DMS 273 treated with DMSO at 0.1 percent for 48 hours (cell line): ENCODE measurements at regions not wholly inside any gene's neighbourhood (a gene's known extent, or its start where the extent isn't known, plus 50 kb on each side); places are given as distances from the start of the nearest gene placed in this dataset.

Experiments
- DNase-seq: peaks from one replicate; lab custom pipeline; 2025; lab: John Stamatoyannopoulos, UW

DNA sequence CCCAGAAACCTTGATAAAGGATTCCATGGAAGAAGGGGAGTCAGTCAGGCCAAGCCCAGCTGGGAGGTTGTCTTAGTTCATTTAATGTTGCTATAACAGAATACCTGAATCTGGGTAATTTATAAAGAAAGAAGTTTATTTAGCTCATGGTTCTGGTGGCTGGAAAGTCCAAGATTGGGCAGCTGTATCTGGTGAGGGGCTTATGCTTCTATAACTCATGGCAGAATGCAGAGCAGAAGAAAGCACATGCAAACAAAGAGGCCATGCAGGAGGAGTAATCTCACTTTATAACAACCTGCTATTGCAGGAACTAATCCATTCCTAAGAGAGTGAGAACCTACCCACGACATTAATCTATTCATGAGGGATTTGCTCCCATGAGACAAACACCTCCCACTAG, 54.2 kb upstream of the ANKRD1 start:
- no peak for DNase-seq

DNA sequence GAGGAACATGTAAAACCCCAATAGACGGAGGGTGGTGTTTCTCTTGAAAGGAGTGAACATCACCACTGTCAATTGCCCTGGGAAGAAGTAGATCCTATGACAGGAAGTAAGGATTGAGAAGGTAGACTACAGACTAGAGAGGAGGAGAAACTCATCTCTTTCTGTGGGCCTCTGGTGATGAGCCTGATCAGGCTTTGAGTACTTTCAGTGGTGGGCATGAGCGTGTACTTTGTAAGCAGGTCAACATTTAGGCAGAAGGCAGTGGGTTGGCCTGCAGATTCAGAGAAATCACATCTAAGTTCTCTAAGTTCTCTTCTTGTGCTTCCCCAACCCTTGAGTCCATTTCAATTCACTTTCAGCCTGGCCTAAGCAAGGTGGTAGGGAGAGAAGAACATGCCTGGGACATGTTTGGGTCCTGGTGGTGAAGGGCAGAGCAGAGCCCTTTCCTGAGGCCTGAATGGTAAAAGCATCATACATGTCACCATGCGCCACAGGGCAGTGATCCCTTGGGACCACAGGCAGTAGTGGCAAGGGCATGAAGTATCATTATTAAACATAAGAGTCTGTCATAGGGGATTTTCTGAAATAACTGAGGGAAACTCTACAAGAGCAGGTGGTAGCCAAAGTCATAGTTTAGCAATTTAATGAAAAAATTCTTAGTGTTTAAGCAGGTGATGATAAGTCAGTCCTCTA, 56.4 kb upstream of the ANKRD1 start:
- DNase-seq: no peak

DNA sequence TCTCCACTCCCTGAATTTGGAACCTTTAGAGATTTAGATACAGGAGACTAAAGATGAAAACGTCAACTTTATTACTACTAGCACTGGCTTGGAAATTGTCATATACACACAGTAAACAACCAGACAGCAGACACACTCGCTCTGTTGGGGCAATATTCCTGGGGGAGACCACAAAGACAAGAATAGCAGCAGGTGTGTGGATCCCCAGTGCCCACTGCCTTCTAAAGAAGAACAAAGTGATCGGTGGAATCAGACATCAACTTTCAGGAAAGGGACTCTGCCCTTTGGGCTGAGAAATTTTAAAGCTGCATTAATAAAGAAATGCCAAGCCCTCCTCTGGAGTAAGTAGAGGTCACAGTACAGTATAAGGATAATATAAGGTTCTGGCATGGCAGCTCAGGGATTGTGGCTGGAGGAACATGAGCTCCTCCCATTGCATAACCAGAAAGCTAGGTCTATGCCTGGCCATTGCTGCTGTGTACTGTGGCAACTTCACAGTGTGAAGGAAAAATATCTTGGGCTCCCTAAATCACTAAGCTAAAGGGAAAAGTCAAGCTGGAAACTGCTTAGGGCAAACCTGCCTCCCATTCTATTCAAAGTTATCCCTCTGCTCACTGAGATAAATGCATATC, 57.1 kb upstream of the ANKRD1 start:
- no peak for DNase-seq

DNA sequence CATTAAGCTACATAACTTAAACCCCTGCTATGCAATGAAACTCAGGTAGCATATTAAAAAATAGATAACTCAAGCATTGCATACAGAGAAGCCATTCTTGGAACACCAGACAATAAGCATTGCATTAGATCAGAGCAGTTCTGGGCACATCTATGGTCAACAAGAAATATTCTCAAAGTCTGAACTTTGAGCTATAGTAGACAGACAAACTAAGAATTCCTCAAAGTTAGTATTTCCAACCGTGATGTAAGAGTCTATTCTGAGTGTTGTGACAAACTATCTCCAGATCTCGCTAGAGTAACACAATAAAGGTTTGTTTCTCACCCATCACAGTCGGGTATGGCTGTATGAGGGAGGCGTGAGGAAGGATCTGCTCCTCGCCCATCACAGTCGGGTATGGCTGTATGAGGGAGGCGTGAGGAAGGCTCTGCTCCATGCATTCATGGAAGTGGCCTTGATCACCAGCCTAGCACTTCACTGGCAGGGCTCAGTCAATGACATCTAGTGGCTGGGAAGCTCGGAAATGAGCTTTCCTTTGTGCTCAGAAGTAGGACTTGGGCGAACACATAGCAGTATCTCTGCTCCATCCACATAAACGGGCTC, 61.6 kb upstream of the ANKRD1 start:
- DNase-seq: no peak

DNA sequence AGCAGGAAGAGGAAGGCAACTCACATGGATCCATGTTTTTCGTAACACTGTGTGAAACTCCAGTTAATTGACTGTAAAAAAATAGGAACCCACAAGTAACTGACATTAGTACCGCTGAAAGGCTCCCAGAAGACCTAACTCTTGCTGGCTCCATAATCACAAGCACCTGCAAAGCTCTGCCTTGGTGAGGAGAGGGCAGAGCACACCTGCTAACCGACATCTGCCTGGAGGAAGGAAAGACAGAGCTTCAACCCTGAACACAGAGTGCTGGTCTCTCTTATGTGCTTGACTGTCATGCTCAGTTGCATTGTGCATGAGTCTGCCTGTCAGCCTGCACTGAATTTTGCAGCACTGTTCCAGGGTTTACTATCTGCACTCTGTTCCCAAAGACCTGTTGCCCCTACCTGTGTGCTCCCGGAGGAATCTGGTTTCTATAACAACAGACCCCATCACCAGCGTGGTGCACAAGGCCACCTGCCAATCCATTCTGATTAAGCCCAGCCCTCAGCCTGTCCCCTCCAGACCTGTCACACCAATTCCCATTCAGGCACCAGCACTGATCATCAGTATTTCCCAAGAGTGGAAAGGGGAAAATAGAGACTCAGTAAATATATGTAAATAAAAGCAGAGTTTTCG, 63.1 kb upstream of the ANKRD1 start:
- DNase-seq: no peak

DNA sequence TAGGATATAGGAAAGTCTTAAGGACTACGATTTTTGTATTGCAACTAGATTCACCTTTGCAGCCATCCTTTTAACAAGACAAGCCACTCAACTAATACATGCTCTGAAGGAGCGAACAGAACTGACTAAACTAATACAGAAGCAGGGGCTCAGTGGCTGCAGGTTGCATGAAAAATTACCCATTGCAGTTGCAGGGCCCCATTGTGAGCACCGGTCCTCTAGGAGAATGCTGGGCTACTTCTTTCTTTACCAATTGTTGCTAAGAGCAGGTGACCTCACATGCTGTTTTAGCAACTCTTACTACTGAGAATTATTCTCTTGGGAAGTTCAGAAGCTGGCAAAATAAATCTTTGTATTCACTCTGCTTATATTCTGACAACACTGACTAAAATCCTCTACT, 64.0 kb upstream of the ANKRD1 start:
- no peak for DNase-seq

DNA sequence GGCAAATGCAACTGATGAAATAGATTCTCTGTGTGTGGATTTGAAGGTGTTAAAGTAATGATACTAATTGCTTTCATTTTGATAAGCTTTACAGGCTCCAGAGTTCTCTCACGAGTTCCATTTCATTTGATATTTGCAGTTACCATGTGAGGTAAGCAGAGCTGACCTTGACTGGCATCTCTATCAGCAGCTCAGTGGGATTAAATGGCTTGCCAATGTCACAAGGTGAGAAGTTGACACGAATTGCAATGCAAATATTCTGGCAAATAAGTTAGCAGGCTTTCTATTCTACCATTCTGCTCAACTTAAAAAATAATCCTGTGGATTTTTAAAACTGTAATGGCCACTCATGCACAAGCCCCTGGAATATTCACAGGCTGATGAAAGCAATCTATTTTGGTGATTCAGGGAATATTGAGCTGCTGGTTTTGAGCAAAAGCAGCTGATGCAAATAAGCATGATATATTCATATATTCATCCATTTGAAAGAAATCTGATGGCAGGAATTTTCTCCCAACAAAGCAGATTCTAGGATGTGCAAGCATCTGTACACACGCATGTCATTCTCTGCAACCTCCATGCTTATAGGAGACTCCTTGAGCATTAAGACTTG, 64.5 kb upstream of the ANKRD1 start:
- DNase-seq: no peak

DNA sequence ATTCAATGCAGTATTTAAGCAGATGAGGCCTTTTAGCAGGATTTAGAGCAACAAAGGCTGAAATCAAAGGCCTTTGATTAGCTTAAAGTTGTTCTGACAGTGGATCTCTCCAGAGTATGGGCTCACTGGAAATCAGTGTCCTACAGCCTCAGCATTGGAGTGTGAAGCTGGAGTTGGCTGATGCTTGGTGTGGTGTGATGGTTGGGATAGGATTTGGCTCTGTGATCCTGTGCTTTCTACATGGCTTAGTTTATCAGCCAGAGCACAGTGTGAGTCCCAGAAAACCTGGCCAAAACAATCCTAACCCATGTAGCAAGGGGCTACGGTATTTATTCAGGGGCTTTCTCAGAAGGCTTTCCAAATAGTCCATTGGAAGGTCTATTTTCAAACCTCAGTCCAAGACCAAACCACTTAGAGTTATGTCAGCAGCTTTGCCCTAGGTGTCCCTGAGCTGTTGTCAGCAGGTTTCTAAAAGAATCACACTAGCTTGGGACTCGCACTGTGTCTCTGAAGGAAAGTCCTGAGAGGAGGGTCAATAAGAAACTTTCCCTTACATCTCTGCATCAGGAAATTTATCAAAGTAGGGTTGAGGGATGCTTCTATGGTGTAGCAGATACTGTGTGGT, 65.4 kb upstream of the ANKRD1 start:
- DNase-seq: no peak

DNA sequence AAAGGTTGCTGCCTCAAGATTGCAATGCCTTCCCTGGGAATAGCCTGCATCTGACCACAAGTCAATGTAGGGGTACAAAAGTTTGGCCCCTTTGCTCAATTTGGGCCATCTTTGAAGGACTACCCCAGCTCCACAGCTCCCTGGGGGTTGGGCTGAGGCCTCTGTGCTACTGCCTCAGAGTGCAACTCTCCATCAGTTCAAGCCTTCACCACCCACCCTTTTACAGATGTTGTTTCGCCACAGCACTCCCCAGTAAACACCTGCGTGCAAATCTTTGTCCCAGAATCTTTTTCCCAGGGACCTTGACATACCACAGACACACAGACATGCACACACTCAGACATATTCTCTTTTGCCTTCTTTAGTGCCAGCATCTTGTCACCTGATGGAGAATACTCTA, 66.0 kb upstream of the ANKRD1 start:
- DNase-seq: no peak

DNA sequence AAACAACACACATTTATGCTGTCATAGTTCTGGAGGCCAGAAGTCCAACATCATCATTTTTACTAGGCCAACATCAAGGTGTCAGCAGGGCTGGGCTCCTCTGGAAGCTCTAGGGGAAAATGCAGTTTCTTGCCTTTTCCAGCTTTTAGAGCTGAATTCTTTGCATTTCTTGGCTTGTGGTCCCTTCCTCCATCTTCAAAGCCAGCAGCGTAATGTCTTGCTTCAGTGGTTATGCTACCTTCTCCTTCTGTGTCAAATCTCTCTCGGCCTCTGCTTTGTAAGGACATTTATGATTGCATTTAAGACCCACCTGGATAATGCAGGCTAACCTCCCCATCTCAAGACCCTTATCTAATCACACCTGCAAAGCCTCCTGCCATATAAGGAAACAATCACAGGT, 66.5 kb upstream of the ANKRD1 start:
- DNase-seq: no peak

DNA sequence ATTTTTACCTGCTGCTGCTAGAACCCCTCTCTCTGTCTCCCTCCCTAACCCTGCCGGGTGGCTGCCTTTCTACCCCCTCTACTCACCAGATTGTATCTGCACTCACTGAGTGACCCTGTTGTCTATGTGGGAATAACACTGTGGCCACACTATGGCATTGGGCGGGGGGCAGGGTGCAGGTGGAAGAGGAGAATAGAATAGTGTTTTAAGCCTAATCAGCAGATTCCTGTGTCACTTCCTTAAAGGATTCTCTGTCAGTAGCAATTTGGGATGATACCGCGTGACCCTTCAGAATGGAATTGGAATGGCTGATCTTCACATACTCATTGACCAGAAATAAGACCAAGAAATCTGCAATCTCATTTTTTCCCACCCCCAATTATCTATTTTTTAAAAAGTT, 67.1 kb upstream of the ANKRD1 start:
- no peak for DNase-seq

DNA sequence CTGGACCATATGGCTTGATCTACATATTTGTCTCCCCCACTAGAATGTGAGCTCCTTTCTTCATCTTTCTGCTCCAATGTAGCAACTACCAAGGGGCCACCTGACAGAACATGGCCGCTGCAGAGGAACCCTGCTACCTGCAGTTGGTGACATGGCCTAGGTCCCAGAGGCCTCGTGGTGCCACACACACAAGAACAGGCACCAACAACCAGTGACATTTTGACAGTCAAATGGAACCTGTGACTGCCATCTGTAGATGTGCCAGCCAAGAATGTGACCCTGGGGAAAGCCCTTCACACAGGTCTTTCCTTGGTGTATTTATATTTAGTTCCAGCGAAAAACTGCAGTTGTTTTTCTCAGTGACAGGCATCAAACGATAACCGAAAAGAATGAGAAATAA, 67.9 kb upstream of the ANKRD1 start:
- DNase-seq: no peak

DNA sequence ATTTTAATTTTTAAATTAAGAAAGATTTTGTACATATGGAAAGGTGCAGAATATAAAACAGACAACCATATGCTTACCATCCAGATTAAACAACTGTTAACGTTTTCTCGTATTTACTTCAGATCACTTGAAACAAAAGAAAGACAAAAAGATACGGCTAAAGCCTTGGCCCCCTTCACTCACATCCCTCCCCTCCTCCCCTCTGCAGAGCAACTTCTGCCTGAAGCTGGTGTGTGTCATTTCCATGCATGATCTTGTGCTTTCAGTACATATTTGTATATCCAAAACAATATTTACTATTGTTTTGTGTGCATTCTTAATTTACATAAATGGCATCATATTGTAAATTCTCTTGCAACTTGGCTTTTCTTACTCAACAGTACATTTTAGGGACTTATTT, 68.5 kb upstream of the ANKRD1 start:
- no peak for DNase-seq

DNA sequence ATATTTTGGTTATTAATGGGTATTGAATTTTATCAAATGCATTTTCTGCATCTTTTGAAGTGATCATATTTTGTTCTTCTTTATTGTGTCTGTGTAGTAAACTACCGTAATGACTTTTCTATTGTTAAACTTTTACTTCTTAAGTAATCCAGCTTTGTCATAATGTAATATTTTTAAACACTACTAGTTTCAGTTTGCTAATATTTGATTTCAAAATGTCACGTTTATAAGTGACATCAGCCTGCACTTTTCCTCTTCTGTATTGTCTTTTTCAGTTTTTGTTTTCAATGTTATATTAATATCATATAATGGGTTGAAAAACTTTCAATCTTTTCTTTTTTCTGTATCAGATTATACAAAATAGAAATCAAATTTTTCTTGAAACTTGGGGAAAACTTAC, 71.6 kb upstream of the ANKRD1 start:
- DNase-seq: no peak

DNA sequence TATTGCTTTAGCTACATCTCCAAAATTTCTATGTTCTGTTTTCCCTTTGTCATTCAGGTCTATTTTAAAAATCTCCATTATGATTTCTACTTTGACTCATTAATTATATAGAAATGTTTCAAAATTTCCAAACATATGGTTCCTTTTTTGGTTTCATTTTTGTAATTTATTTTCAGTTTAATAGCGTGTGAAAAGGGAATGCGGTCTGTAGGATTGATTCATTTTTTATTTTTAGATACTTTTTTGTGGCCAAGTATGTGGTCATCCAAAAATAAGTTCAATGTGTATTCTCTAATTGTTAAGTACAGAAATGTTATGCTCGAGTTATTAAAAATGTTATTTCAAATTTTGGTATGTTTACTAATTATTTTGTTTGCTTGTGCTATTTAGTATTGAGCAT, 72.5 kb upstream of the ANKRD1 start:
- no peak for DNase-seq

DNA sequence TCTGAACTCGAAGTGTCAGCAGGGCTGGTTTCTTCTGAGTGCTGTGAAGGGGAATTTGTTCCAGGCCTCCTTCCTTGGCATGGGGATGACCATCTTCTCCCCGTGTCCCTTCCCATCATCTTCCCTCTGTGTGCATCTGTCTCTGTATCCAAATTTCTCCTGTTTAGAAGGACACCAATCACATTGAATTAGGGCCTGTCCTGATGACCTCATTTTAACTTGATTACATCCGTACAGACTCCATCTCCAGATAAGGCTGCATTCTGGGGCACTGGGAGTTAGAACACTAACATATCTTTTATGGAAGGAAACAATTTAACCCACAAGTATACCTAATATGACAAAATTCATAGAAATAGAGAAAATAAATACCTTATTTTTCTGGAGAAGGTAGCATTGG, 76.8 kb upstream of the ANKRD1 start:
- DNase-seq: no peak

DNA sequence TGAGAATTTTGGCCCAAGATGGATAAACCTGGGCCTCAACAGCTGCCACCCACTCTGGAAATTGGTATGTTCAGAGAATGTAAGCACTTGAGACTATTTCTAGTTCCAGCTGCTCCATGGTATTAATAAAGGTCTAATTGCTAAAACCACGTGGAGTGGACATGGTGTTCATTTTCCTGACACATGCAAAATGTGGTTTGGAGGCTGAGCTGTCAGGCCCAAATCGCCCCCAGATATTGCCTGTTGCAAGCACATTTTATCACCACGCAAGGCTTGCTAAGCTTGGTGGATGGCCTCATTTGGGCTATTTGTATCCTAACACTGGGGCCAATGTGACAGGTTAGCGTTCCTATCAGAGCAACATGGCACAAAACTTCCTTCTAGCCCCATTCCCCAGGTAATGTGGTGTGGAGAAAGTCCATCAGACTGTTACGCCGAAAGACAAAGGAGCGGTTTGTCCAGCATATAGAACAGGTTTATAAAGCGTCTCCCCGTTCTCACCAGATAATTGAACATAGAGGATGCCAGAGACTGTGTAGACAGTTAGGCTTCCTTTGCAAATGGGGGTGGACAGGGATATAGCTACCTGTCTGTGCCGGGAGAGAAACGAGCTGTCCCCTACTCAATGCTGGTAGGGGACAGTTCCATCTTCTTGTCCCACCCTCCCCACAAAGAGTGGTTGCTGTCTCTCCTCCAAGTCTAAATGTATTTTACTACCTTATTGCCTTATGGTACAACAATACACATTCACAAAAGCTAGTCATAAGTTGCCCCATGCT, 78.0 kb upstream of the ANKRD1 start:
- no peak for DNase-seq

DNA sequence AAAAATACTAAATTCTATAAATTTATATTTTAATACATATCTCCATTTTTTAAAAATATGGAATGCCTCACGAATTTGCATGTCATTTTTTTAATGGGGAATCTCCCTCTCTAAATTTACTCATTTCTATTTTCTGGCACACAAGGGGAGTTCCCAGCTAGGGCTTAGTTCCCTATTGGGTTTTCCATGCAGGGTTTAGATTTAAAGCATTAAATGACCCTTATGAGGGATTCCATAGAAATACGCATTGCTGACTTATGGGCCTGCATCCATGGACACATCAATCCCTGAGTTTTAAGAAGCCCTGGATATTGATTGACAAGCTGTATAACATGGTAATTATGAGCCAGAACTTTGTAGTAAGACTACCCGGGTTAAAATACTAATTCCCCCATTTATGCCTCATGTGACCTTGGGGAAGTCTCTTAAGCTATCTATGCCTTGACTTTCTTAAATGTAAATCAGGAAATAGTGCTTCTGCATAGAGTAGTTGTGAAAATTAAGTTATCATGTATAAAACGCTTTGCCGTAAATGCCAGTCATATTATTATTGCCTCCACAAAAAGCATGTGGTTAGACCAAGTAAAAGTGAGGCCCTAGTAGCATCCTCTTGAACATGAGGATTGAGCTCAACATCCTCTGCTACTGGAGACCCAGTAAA, 78.8 kb upstream of the ANKRD1 start:
- no peak for DNase-seq

DNA sequence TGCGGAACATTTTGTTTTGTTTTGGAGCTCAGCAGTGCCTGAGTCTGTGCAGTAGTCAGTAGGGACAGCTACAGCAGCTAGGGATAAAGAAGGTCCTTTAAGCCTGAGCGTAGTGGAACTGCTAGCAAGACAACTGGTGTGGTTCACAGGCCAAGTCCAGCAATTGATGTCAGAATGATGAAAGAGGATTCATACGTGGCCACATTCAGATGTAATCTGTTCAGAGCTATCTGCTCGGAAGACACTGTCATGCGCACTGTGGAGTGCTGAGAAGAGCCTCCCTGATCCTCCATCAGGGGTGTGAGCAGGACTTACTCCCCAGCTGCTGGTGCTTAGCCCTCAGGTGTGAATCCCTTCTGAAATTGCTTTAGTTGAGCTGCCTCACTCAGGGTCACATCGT, 79.6 kb upstream of the ANKRD1 start:
- no peak for DNase-seq

DNA sequence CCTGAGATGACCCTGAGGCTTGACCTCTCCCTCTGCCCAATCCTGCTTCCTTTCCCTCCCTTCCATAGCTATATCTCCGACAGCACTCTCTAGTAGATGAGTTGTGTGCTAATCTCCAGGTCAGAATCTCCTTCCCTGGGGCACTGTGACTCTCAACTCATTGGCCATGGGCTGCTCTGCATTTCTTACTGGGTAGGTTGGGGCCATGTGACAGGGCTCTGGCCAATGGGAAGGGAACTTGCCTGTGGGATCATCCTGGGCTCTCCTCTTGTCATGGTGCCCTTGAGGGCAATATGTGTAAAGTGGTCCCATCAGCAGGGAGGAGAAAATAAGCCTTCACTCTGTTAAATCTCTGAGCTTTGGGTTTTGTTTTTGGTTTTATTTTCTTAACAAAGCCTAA, 80.1 kb upstream of the ANKRD1 start:
- no peak for DNase-seq

DNA sequence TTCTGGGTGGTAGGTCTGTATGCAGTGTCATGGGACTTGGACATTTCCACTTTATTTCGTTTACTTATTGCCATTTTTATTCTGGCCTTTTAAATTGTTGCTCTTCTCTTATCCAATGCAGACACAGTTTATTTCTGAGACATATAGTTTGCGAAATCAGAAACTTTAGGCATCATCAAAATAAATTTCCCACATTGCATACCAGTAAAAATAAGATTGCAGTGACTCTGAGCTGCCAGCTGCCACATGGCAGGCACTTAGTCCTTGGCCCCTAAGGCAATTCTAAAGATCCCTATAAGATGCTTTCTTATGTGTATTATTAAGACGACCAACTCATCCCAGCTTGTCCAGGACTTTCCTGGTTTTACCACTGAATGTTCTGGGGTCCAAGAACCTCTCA, 81.8 kb upstream of the ANKRD1 start:
- DNase-seq: no peak
